ENCODE measurements at regions not wholly inside any gene's neighbourhood (a gene's known extent, or its start where the extent isn't known, plus 50 kb on each side); places are given as distances from the start of the nearest gene placed in this dataset.

GRCh38 chr14:65200454-65200853, 98.1 kb upstream of the MAX start:
- no peak for TF ChIP-seq POLR2A (IDR thresholded peaks at IDR 0.05)
- TF ChIP-seq CTCF (IDR thresholded peaks at IDR 0.05), result no peak
